ENCODE measurements at regions not wholly inside any gene's neighbourhood (a gene's known extent, or its start where the extent isn't known, plus 50 kb on each side); places are given as distances from the start of the nearest gene placed in this dataset.
"Not testable (repeated sequence)": the region's sequence is repeated elsewhere in the genome, so short reads cannot be mapped to it uniquely, and the experiment has no call there.

DNA sequence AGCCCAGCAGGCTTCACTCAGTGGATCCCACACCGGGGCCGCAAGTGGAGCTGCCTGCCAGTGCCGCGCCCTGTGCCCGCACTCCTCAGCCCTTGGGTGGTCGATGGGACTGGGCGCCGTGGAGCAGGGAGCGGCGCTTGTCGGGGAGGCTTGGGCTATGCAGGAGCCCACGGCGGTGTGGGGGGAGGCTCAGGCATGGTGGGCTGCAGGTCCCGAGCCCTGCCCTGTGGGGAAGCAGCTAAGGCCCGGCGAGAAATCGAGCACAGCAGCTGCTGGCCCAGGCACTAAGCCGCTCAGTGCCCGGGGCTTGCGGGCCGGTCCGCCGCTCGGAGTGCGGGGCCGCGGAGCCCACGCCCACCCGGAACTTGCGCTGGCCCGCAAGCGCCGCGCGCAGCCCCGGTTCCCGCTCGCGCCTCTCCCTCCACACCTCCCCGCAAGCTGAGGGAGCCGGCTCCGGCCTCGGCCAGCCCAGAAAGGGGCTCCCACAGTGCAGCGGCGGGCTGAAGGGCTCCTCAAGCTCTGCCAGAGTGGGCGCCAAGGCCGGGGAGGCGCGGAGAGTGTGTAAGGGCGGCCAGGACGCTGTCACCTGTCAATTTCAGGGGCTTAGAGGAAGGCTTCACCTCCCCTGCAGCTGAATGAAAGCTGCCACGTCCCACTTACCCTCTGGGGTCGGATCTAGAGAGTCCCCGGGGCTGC is 157.3 kb downstream of the LY86 start:
- not testable (repeated sequence) for TF ChIP-seq ZNF157 (tag by site-specific recombination; IDR thresholded peaks at IDR 0.05); HOXA7 (CRISPR knock-in tag; IDR thresholded peaks at IDR 0.05; ENCODE audit: borderline replicate concordance)

Data from HEK293 (cell line).